ENCODE measurements at regions not wholly inside any gene's neighbourhood (a gene's known extent, or its start where the extent isn't known, plus 50 kb on each side); places are given as distances from the start of the nearest gene placed in this dataset.

- H3K27ac ChIP-seq (ENCODE audit: low read depth, low read length), result no peak overlapping the region
- no peaks in the 10 kb centered on the region for H3K36me3 ChIP-seq (ENCODE audit: control insufficient read depth, insufficient read depth, low read length)
- peaks cover 5% of the 10 kb centered on the region; the same call in 1 of the 2 replicates for H3K4me1 ChIP-seq (ENCODE audit: control insufficient read depth, insufficient read depth, low read length)
- no peaks in the 10 kb centered on the region for H3K9me3 ChIP-seq (ENCODE audit: control insufficient read depth, insufficient read depth, low read length)
- no peak overlapping the region for H3K4me3 ChIP-seq (ENCODE audit: low read depth, low read length)
- H3K27me3 ChIP-seq (ENCODE audit: control insufficient read depth, insufficient read depth, low read length), result no peaks in the 10 kb centered on the region
- no peak overlapping the region for H3K9ac ChIP-seq (ENCODE audit: low read depth, low read length)
Measured at GRCh38 chr18:56121669-56122068, 516.7 kb downstream of the TXNL1 start.

GRCh38 chr18:56120782-56121181, 517.6 kb downstream of the TXNL1 start:
- peaks cover 5% of the 10 kb centered on the region; the same call in 1 of the 2 replicates for H3K4me1 ChIP-seq (ENCODE audit: control insufficient read depth, insufficient read depth, low read length)
- no peak overlapping the region for H3K4me3 ChIP-seq (ENCODE audit: low read depth, low read length)
- no peaks in the 10 kb centered on the region for H3K27me3 ChIP-seq (ENCODE audit: control insufficient read depth, insufficient read depth, low read length)
- no peak overlapping the region for H3K27ac ChIP-seq (ENCODE audit: low read depth, low read length)
- no peaks in the 10 kb centered on the region for H3K9me3 ChIP-seq (ENCODE audit: control insufficient read depth, insufficient read depth, low read length)
- H3K9ac ChIP-seq (ENCODE audit: low read depth, low read length), result no peak overlapping the region
- H3K36me3 ChIP-seq (ENCODE audit: control insufficient read depth, insufficient read depth, low read length), result no peaks in the 10 kb centered on the region

- Histone ChIP-seq H3K9ac (ENCODE audit: low read depth, low read length) (no peak overlapping the region), H3K36me3 (ENCODE audit: control insufficient read depth, insufficient read depth, low read length) (no peaks in the 10 kb centered on the region), H3K27ac (ENCODE audit: low read depth, low read length) (no peak overlapping the region), H3K4me3 (ENCODE audit: low read depth, low read length) (no peak overlapping the region), H3K27me3 (ENCODE audit: control insufficient read depth, insufficient read depth, low read length) (no peaks in the 10 kb centered on the region), H3K9me3 (ENCODE audit: control insufficient read depth, insufficient read depth, low read length) (no peaks in the 10 kb centered on the region), H3K4me1 (ENCODE audit: control insufficient read depth, insufficient read depth, low read length) (peaks cover 5% of the 10 kb centered on the region; the same call in 1 of the 2 replicates)
Measured at GRCh38 chr18:56119681-56120080, 518.7 kb downstream of the TXNL1 start.

GRCh38 chr18:56118422-56118821, 520.0 kb downstream of the TXNL1 start:
- H3K36me3 ChIP-seq (ENCODE audit: control insufficient read depth, insufficient read depth, low read length), result no peaks in the 10 kb centered on the region
- H3K9ac ChIP-seq (ENCODE audit: low read depth, low read length), result no peak overlapping the region
- H3K27me3 ChIP-seq (ENCODE audit: control insufficient read depth, insufficient read depth, low read length), result no peaks in the 10 kb centered on the region
- H3K4me3 ChIP-seq (ENCODE audit: low read depth, low read length), result no peak overlapping the region
- H3K27ac ChIP-seq (ENCODE audit: low read depth, low read length), result no peak overlapping the region
- H3K9me3 ChIP-seq (ENCODE audit: control insufficient read depth, insufficient read depth, low read length), result no peaks in the 10 kb centered on the region
- peaks cover 5% of the 10 kb centered on the region; the same call in 1 of the 2 replicates for H3K4me1 ChIP-seq (ENCODE audit: control insufficient read depth, insufficient read depth, low read length)

- peaks cover 5% of the 10 kb centered on the region; the same call in 1 of the 2 replicates for H3K4me1 ChIP-seq (ENCODE audit: control insufficient read depth, insufficient read depth, low read length)
- H3K9me3 ChIP-seq (ENCODE audit: control insufficient read depth, insufficient read depth, low read length), result no peaks in the 10 kb centered on the region
- no peak overlapping the region for H3K4me3 ChIP-seq (ENCODE audit: low read depth, low read length)
- H3K27me3 ChIP-seq (ENCODE audit: control insufficient read depth, insufficient read depth, low read length), result no peaks in the 10 kb centered on the region
- no peak overlapping the region for H3K27ac ChIP-seq (ENCODE audit: low read depth, low read length)
- no peaks in the 10 kb centered on the region for H3K36me3 ChIP-seq (ENCODE audit: control insufficient read depth, insufficient read depth, low read length)
- no peak overlapping the region for H3K9ac ChIP-seq (ENCODE audit: low read depth, low read length)
Measured at GRCh38 chr18:56115071-56116015, 523.0 kb downstream of the TXNL1 start.

- Histone ChIP-seq H3K36me3 (ENCODE audit: control insufficient read depth, insufficient read depth, low read length) (no peaks in the 10 kb centered on the region), H3K4me3 (ENCODE audit: low read depth, low read length) (no peak overlapping the region), H3K4me1 (ENCODE audit: control insufficient read depth, insufficient read depth, low read length) (peaks cover 5% of the 10 kb centered on the region; the same call in 1 of the 2 replicates), H3K27me3 (ENCODE audit: control insufficient read depth, insufficient read depth, low read length) (no peaks in the 10 kb centered on the region), H3K9me3 (ENCODE audit: control insufficient read depth, insufficient read depth, low read length) (no peaks in the 10 kb centered on the region), H3K27ac (ENCODE audit: low read depth, low read length) (no peak overlapping the region), H3K9ac (ENCODE audit: low read depth, low read length) (no peak overlapping the region)
Measured at GRCh38 chr18:56112984-56113383, 525.0 kb upstream of the TCF4 start.

GRCh38 chr18:56112013-56112749, 524.2 kb upstream of the TCF4 start:
- H3K4me3 ChIP-seq (ENCODE audit: low read depth, low read length), result no peak overlapping the region
- H3K27me3 ChIP-seq (ENCODE audit: control insufficient read depth, insufficient read depth, low read length), result no peaks in the 10 kb centered on the region
- H3K9me3 ChIP-seq (ENCODE audit: control insufficient read depth, insufficient read depth, low read length), result no peaks in the 10 kb centered on the region
- H3K9ac ChIP-seq (ENCODE audit: low read depth, low read length), result no peak overlapping the region
- H3K4me1 ChIP-seq (ENCODE audit: control insufficient read depth, insufficient read depth, low read length), result peaks cover 4% of the 10 kb centered on the region; the same call in 1 of the 2 replicates
- no peak overlapping the region for H3K27ac ChIP-seq (ENCODE audit: low read depth, low read length)
- H3K36me3 ChIP-seq (ENCODE audit: control insufficient read depth, insufficient read depth, low read length), result no peaks in the 10 kb centered on the region

GRCh38 chr18:56109757-56110156, 521.8 kb upstream of the TCF4 start:
- no peaks in the 10 kb centered on the region for H3K27me3 ChIP-seq (ENCODE audit: control insufficient read depth, insufficient read depth, low read length)
- no peak overlapping the region for H3K9ac ChIP-seq (ENCODE audit: low read depth, low read length)
- H3K4me1 ChIP-seq (ENCODE audit: control insufficient read depth, insufficient read depth, low read length), result no peaks in the 10 kb centered on the region; the same call in 1 of the 2 replicates
- no peak overlapping the region for H3K4me3 ChIP-seq (ENCODE audit: low read depth, low read length)
- 0 out of 2 replicates have a peak, but pooled peaks cover under 1% of the 10 kb centered on the region for H3K9me3 ChIP-seq (ENCODE audit: control insufficient read depth, insufficient read depth, low read length)
- no peaks in the 10 kb centered on the region for H3K36me3 ChIP-seq (ENCODE audit: control insufficient read depth, insufficient read depth, low read length)
- H3K27ac ChIP-seq (ENCODE audit: low read depth, low read length), result no peak overlapping the region

GRCh38 chr18:56108478-56109367, 520.7 kb upstream of the TCF4 start:
- H3K4me1 ChIP-seq (ENCODE audit: control insufficient read depth, insufficient read depth, low read length), result no peaks in the 10 kb centered on the region; the same call in 1 of the 2 replicates
- no peaks in the 10 kb centered on the region for H3K36me3 ChIP-seq (ENCODE audit: control insufficient read depth, insufficient read depth, low read length)
- no peak overlapping the region for H3K27ac ChIP-seq (ENCODE audit: low read depth, low read length)
- no peak overlapping the region for H3K4me3 ChIP-seq (ENCODE audit: low read depth, low read length)
- H3K9me3 ChIP-seq (ENCODE audit: control insufficient read depth, insufficient read depth, low read length), result peaks cover 6% of the 10 kb centered on the region; the same call in 1 of the 2 replicates
- H3K9ac ChIP-seq (ENCODE audit: low read depth, low read length), result no peak overlapping the region
- H3K27me3 ChIP-seq (ENCODE audit: control insufficient read depth, insufficient read depth, low read length), result no peaks in the 10 kb centered on the region

GRCh38 chr18:56107821-56108477, 520.0 kb upstream of the TCF4 start:
- no peak overlapping the region for H3K9ac ChIP-seq (ENCODE audit: low read depth, low read length)

More at GRCh38 chr18:56107821-56108477, 520.0 kb upstream of the TCF4 start:
- Histone ChIP-seq H3K9me3 (ENCODE audit: control insufficient read depth, insufficient read depth, low read length) (peaks cover 6% of the 10 kb centered on the region; the same call in 1 of the 2 replicates), H3K36me3 (ENCODE audit: control insufficient read depth, insufficient read depth, low read length) (no peaks in the 10 kb centered on the region), H3K4me3 (ENCODE audit: low read depth, low read length) (no peak overlapping the region), H3K27me3 (ENCODE audit: control insufficient read depth, insufficient read depth, low read length) (no peaks in the 10 kb centered on the region), H3K4me1 (ENCODE audit: control insufficient read depth, insufficient read depth, low read length) (no peaks in the 10 kb centered on the region; the same call in 1 of the 2 replicates), H3K27ac (ENCODE audit: low read depth, low read length) (no peak overlapping the region)

Measured in HUES48 (cell line).